ENCODE measurements at regions not wholly inside any gene's neighbourhood (a gene's known extent, or its start where the extent isn't known, plus 50 kb on each side); places are given as distances from the start of the nearest gene placed in this dataset.

DNA sequence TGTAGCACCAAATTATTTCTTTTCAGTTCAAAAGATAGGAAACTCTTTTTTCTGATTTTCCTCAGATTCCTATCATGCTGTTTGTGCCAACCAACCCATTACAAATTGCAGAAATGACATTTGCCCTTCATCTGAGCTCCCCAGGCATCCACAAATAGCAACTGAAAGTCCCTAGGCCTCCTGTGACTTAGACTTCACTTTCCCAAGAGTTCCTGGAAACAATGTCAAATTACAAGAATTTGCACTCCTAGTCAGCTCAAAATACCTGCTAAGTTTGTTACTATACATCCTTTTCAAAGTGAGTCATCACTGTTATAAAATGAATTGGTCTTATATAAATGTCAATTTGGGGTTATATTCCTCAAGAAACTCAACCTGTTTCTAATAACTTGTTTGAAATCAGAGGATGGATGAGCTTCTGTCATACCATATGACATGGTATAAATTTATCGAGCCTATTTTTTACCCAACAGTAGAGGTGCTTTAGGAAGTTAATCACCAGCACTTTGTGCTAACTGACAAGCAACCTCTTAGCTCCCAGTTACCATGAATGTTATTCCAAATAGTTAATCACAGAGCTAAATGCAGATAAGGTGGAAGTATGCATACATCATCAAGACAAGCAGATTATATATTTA lies 256.5 kb downstream of the HACE1 start:
- Mint-ChIP-seq H3K27me3 (no peaks in the 10 kb centered on the region), H3K27ac (no peak overlapping the region), H3K4me3 (no peak overlapping the region)

DNA sequence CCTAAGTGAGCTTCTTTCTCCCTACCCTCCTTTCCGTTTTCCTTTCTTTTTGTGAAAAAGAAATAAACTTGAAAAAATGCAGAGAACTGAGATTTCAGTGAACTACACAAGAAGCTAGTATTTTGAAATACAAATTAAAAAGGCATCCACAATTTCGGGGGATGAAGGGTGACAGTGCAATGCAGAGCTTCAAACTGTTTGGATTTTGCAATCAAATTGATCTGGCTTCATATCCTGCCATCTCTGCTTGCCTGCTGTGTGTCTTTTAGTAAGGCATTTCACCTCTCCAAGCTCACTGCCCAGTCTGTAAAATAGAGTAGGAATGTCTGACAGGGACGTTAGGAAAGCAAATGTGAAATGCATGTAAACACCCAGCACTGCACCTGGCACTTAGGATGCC lies 258.0 kb downstream of the HACE1 start:
- no peak overlapping the region for H3K27ac Mint-ChIP-seq
- no peaks in the 10 kb centered on the region for H3K36me3 Mint-ChIP-seq
- H3K4me1 Mint-ChIP-seq, result no peaks in the 10 kb centered on the region
- H3K9me3 Mint-ChIP-seq, result no peaks in the 10 kb centered on the region
- H3K27me3 Mint-ChIP-seq, result no peaks in the 10 kb centered on the region
- H3K4me3 Mint-ChIP-seq, result no peak overlapping the region

More for the DNA sequence above, 256.5 kb downstream of the HACE1 start:
- Mint-ChIP-seq H3K9me3 (no peaks in the 10 kb centered on the region), H3K36me3 (no peaks in the 10 kb centered on the region), H3K4me1 (no peaks in the 10 kb centered on the region)

DNA sequence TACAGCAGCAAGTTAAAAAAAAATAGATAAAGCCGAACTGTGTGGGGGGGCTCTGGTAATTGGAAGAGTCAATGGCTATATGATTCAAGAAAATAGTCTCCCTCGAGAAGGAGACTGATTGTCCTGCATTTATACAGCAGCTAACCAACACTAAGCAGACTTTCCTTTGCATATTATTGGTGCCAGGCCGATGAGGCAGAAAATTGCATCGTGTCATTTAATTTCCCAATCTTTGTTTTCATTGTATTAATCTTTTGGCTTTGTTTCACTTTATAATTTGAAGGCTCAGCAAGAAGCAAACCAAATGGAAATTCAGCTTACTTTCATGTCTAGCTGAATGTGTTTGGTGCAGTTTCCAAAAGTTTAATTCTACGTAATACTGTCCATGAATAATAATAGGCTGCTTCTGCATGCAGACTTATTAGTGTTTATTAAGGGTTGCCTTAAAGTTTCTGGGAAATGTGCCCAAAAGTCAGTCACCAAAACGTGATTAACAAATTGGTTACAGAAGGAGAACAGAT lies 258.5 kb downstream of the HACE1 start:
- no peak overlapping the region for H3K27ac Mint-ChIP-seq
- no peak overlapping the region for H3K4me3 Mint-ChIP-seq
- no peaks in the 10 kb centered on the region for H3K9me3 Mint-ChIP-seq
- H3K36me3 Mint-ChIP-seq, result no peaks in the 10 kb centered on the region
- no peaks in the 10 kb centered on the region for H3K4me1 Mint-ChIP-seq
- no peaks in the 10 kb centered on the region for H3K27me3 Mint-ChIP-seq

DNA sequence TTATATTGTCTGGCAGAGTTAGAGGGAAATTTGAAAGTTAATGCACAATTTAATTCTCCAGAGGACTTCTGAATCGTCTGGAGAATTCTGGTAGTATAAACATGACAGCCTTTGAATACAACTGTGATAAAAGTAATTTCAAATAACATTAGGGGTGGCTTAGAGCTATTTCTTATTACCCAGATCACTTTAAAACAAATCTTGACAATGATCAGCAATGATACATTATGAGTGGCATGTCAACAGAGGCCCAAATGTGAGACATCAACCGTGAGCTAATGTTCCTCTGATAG lies 259.1 kb downstream of the HACE1 start:
- Mint-ChIP-seq H3K4me3 (no peak overlapping the region), H3K27me3 (no peaks in the 10 kb centered on the region), H3K36me3 (no peaks in the 10 kb centered on the region), H3K27ac (no peak overlapping the region), H3K9me3 (no peaks in the 10 kb centered on the region), H3K4me1 (no peaks in the 10 kb centered on the region)

DNA sequence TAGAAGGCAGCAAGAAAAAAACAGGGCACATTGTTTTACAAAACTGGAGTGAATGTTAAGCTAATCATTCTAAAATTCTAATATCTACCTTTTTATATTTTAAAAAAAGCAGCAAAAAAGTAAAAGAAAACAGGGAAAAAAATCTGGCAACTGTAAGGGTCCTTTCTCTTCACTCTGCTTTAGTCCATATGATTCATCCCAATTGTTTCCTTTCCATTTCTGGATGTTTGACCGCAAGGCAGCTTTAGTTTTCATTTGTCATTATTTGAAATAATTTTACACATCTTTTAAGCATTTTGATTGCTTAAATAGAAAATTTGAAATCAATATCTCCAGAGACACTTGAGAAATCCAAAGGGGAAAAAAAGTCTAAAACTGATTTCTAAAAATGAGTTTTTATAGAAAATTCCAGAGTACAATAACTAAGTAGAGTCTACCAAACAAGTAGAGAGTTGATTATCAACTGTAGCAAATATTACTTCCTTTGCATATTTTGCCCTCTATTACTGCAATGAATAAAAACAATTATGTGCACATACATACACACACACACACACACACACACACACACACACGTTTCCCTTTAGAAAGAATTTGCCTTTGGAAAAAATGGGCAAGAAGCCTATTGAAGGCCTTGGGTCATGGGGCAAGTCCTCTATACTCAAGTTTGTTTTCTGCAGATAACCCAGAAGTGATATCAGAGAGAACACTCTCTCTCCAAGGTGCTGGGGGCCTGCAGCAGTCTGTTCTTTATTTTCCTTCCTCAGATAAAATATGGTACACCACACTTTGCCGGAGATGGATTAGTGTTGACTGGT lies 259.7 kb downstream of the HACE1 start:
- Mint-ChIP-seq H3K9me3 (no peaks in the 10 kb centered on the region), H3K4me1 (no peaks in the 10 kb centered on the region), H3K4me3 (no peak overlapping the region), H3K27ac (no peak overlapping the region), H3K27me3 (no peaks in the 10 kb centered on the region), H3K36me3 (no peaks in the 10 kb centered on the region)

DNA sequence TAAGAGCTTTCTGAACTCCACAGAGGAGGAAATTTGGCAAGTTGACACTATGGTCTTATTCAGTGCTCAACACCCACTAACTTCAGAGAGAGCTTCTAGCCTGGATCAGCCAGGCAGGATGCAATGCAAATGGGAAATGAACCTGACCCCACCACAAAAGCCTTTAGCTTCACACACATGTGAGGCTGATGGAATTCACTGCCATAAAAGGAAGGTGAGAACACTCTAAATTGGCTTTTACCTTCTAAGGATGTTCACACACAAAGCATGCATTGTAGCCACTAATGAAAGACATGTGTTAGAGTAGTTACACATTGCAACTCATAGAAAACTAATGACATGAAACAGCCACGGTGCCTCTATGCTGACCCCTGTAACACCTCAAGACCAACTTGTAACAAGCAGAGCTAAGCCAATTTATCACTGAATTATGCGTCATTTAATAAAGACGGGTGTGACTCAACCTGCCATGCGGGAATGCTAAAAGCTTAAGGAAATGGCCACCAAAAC lies 262.1 kb downstream of the HACE1 start:
- Mint-ChIP-seq H3K27ac (no peak overlapping the region), H3K9me3 (no peaks in the 10 kb centered on the region), H3K4me1 (no peaks in the 10 kb centered on the region), H3K27me3 (no peaks in the 10 kb centered on the region), H3K36me3 (no peaks in the 10 kb centered on the region), H3K4me3 (no peak overlapping the region)

DNA sequence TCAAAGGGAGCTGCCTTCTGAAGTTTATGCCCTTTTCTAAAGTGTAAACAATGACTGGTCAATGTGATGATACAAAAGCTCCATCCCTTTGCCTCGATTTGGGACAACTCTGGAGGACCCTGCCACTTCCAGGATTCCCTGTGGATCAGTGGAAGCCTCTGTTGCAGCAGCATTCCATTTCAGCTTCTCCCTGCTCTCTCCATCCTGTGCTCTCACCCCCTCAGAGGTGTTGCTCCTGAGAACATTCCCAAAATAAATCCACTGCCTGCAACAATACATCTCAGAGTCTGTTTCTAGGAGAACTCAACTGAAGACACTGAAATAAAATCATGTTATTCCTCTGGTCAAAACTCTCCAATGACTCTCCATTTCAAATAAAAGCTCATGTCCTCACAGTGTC lies 263.6 kb downstream of the HACE1 start:
- Mint-ChIP-seq H3K27ac (no peak overlapping the region), H3K36me3 (no peaks in the 10 kb centered on the region), H3K27me3 (no peaks in the 10 kb centered on the region), H3K9me3 (no peaks in the 10 kb centered on the region), H3K4me1 (no peaks in the 10 kb centered on the region), H3K4me3 (no peak overlapping the region)

DNA sequence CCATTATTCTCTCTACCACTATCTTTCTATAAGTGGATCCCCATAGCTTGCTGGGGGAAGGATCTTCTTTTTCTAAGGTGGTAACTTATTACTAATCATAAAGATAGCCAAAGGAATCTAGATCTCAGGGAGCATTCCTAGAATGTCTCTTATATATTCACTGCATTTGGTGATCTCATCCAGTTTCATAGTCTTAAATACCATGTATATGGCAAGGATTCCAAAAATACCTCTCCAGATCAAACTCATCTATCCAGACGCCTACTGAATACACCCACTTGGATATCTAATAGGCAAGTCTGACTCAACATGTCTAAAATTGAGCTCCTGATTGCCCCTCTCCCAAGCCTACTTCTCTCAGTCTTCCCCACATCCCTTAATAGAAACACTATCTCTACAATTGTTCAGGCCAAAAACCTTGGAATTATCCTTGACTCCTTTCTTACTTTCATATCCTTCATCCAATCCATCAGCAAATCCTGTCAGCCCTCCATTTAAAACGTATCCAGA lies 264.4 kb downstream of the HACE1 start:
- no peak overlapping the region for H3K4me3 Mint-ChIP-seq
- H3K9me3 Mint-ChIP-seq, result no peaks in the 10 kb centered on the region
- H3K27me3 Mint-ChIP-seq, result no peaks in the 10 kb centered on the region
- H3K27ac Mint-ChIP-seq, result no peak overlapping the region
- no peaks in the 10 kb centered on the region for H3K4me1 Mint-ChIP-seq
- no peaks in the 10 kb centered on the region for H3K36me3 Mint-ChIP-seq

DNA sequence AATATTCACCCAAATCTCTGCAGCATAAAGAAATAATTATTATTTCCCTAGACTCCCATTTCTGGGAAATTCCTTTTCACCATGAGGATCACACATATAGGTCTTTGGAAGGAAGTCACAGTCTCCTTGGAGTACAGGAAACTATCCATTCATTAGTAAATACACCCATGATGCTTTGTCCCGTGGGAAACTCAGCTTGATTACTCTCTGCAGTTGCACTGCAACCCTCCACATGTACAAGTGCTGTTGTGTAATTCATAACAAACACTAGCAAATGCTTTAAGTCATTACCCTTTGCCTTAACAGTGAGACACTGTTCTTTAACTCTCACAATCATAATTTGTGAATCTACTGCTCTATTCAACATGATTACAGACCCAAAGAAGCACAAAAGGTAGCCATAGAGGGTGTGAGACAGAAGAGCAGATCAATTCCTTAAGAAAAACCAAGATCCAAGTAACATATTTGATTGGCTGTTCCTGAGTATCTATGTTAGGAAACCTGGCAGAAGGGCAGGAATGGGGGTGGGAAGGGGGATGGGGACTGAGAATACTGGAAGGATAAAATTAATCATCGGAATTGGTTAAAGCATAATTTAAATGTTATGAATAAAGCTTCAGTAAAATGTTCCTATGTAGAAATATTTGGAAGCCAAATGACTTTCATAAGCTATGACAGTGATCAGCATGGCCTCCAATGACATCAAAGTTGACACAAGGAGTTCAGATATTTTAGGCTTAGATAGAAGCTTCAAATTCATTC lies 268.0 kb downstream of the HACE1 start:
- H3K9me3 Mint-ChIP-seq, result no peaks in the 10 kb centered on the region
- H3K27ac Mint-ChIP-seq, result no peak overlapping the region
- no peak overlapping the region for H3K4me3 Mint-ChIP-seq
- H3K4me1 Mint-ChIP-seq, result no peaks in the 10 kb centered on the region
- H3K36me3 Mint-ChIP-seq, result no peaks in the 10 kb centered on the region
- H3K27me3 Mint-ChIP-seq, result no peaks in the 10 kb centered on the region

DNA sequence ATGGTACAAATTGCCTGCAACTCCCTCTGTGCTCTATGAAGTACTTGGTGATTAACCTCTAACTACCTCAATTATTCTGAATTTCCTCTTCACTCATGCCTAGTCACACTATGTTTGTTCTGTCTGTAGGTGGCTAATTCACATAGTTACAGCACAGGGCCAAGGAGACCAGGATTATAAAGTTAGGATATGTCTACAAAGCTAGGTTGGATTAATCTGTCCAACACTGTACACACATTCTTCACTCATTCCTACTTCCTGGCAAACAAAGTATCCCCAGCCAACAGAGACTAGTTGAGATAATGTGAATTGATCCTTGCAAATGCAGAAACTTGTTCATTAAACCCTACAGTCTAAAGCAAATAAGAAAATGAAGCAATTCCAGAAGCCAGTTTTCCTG lies 269.8 kb downstream of the HACE1 start:
- H3K27me3 Mint-ChIP-seq, result no peaks in the 10 kb centered on the region
- H3K27ac Mint-ChIP-seq, result no peak overlapping the region
- no peak overlapping the region for H3K4me3 Mint-ChIP-seq
- H3K9me3 Mint-ChIP-seq, result no peaks in the 10 kb centered on the region
- H3K36me3 Mint-ChIP-seq, result no peaks in the 10 kb centered on the region
- no peaks in the 10 kb centered on the region for H3K4me1 Mint-ChIP-seq

DNA sequence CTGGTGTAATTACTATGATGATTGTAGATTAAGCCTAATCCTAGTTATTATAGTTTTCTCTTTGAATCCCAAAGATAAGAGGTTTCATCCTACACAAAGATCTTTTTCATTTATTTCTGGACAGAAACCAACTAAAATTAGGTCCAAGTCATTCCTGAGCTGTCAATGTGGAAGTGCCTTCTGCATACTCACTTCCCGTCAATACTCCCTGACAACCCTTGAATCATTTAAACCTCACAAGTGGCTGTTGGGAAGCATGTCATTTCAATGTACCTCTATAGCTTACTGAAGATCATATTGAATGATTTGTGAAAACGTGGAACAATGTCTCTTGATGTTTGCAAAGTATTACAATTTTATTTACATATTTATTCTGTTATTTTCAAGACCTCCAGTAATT lies 274.1 kb downstream of the HACE1 start:
- H3K4me3 Mint-ChIP-seq, result no peak overlapping the region
- H3K9me3 Mint-ChIP-seq, result peaks cover 0 to 4% (median 3%) of the 10 kb centered on the region in 3 donors
- H3K27ac Mint-ChIP-seq, result no peak overlapping the region
- no peaks in the 10 kb centered on the region for H3K27me3 Mint-ChIP-seq
- no peaks in the 10 kb centered on the region for H3K4me1 Mint-ChIP-seq
- H3K36me3 Mint-ChIP-seq, result no peaks in the 10 kb centered on the region

DNA sequence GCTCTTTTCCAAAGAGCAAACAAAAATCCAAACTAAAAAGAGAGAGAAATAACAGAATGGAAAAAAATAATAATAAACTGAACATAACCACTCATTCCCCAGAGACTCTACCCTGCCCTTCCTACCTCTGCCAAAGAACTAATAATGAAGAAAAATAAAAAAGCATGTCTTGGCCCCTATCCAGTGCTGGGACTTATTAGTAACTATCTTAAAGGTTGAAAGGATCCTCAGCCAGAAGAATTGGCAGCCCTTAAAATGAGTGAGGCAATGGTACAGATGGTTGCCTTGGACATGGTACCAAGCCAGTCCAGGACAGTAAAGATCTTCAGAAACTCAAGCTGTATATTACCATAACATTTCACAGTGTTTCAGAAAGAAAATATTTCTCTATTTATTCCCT lies 279.3 kb downstream of the HACE1 start:
- Mint-ChIP-seq H3K27ac (no peak overlapping the region), H3K4me3 (no peak overlapping the region), H3K9me3 (peaks cover 0 to 4% (median 3%) of the 10 kb centered on the region in 3 donors), H3K36me3 (no peaks in the 10 kb centered on the region), H3K4me1 (no peaks in the 10 kb centered on the region), H3K27me3 (peaks cover 1% of the 10 kb centered on the region)

DNA sequence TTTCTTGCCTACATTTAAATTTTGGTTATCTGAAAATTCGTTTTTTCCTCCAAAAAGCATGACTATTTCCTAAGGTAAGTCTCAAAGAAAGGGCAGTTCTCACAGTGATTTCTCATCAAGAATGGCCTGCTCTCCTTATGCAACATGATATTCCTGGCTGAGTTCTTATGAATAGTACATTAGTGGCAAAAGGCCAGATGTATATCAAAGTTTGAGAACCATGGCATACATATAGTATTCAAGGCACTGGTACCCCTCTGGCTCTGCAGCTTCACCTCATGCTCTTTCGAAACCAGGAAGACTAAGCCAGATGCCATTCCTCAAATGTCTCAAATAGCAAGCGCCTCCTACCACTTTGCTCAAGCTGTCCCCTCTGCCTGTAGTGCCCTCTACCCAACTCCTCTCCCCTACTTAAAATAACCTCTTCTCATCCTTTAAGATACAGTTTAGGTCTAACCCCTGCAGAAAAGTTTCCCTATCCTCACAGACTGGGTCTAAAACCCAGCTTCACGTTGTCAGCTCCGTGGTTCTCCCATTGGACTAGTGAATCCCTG lies 280.3 kb downstream of the HACE1 start:
- H3K36me3 Mint-ChIP-seq, result no peaks in the 10 kb centered on the region
- no peak overlapping the region for H3K4me3 Mint-ChIP-seq
- peaks cover 0 to 4% (median 3%) of the 10 kb centered on the region in 3 donors for H3K9me3 Mint-ChIP-seq
- H3K27ac Mint-ChIP-seq, result no peak overlapping the region
- H3K4me1 Mint-ChIP-seq, result no peaks in the 10 kb centered on the region
- H3K27me3 Mint-ChIP-seq, result peaks cover 1% of the 10 kb centered on the region

DNA sequence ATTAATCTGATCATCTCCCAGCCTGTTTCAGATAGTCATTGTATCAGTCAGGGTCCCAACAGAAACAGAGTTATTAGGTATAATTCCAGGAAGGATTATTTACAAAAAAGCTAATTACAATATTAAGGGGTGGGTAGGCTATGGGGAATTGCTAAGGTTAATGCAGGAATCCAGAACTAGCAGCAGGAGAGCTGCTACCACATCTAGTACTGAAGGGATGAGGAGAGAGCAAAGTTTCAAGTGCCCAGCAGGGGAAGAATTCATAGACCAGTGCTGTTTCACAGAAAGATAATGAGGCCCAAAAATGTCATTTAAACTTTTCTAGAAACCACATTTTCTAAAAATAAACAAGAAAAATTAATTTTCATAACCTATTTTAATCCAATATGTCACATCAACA lies 284.2 kb downstream of the HACE1 start:
- H3K4me1 Mint-ChIP-seq, result no peaks in the 10 kb centered on the region
- no peak overlapping the region for H3K27ac Mint-ChIP-seq
- H3K4me3 Mint-ChIP-seq, result no peak overlapping the region
- no peaks in the 10 kb centered on the region for H3K36me3 Mint-ChIP-seq
- H3K27me3 Mint-ChIP-seq, result peaks cover 1% of the 10 kb centered on the region
- H3K9me3 Mint-ChIP-seq, result no peaks in the 10 kb centered on the region

DNA sequence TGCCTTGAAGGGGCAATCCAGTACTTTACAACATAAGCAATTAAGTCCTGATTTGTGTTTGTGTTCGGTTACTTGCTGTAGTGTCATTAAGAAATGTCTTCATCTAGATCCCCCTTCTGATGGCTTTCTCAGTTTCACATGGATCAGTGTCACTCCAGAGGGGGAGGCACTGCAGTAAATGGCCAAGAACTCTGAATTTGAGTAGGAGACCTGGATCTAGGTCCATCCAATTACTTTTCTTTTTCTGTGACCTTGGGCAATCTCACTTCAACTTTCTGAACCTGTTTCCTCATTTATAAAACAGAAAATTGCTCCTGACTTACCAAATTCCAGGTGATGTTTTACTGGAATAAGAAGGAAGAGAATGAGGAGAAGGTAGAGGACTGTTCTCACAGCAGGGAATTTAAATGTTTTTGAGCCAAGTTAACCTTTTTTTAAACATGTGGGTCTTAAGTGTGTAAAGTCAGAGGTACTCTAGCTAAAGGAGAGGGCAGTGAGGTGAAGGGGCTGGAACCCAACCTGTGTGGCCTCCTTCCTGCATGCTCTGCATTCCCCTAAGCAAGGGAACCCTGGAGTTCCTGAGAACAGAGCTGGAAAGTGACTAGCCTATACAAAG lies 285.5 kb downstream of the HACE1 start:
- Mint-ChIP-seq H3K27ac (no peak overlapping the region), H3K36me3 (no peaks in the 10 kb centered on the region), H3K9me3 (peaks cover 0 to 2% (median 0%) of the 10 kb centered on the region in 3 donors), H3K4me1 (no peaks in the 10 kb centered on the region), H3K4me3 (no peak overlapping the region), H3K27me3 (peaks cover 1% of the 10 kb centered on the region)
